ENCODE measurements at regions not wholly inside any gene's neighbourhood (a gene's known extent, or its start where the extent isn't known, plus 50 kb on each side); places are given as distances from the start of the nearest gene placed in this dataset.

DNA sequence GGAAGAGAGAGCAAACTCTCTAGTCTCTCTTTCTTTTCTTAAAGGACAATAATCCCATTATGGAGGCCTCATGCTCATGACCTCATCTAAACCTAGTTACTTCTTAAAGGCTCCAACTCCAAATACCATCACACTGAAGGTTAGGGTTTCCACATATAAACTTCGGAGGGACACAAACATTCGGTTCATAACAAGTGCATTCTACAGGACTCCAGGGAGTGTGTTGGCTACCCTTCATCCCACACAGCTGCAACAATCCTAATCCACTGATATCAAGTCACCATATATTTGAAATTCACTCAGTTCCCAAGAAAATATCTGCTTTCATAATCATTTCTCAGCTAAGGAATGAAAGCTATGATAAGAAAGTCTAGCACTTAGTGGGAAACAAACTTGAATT is 265.9 kb upstream of the PLEKHG7 start:
- TF ChIP-seq POLR2AphosphoS5 (IDR thresholded peaks at IDR 0.05) (no peak), POLR2A (IDR thresholded peaks at IDR 0.05; ENCODE audit: low read depth) (no peak), EP300 (IDR thresholded peaks at IDR 0.05) (no peak)
- TF ChIP-seq, protein P1, sequence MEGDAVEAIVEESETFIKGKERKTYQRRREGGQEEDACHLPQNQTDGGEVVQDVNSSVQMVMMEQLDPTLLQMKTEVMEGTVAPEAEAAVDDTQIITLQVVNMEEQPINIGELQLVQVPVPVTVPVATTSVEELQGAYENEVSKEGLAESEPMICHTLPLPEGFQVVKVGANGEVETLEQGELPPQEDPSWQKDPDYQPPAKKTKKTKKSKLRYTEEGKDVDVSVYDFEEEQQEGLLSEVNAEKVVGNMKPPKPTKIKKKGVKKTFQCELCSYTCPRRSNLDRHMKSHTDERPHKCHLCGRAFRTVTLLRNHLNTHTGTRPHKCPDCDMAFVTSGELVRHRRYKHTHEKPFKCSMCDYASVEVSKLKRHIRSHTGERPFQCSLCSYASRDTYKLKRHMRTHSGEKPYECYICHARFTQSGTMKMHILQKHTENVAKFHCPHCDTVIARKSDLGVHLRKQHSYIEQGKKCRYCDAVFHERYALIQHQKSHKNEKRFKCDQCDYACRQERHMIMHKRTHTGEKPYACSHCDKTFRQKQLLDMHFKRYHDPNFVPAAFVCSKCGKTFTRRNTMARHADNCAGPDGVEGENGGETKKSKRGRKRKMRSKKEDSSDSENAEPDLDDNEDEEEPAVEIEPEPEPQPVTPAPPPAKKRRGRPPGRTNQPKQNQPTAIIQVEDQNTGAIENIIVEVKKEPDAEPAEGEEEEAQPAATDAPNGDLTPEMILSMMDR (IDR thresholded peaks at IDR 0.05), result no peak
